Trophoblast cell (in vitro differentiated cells and primary cell): ENCODE measurements at regions not wholly inside any gene's neighbourhood (a gene's known extent, or its start where the extent isn't known, plus 50 kb on each side); places are given as distances from the start of the nearest gene placed in this dataset.

Experiments used
- DNase-seq, 2 donors: peaks; one replicate each; pipeline ENCODE4 v3.0.0-alpha.2; 2016
- H2AFZ ChIP-seq: 2 replicates; pipeline ENCODE4 v1.6.1; 2013; ENCODE audit warnings: low read length, moderate library complexity, mild to moderate bottlenecking; ENCODE audit not compliant: insufficient read depth, poor library complexity
- H2AK5ac ChIP-seq: 2 replicates; pipeline ENCODE4 v1.6.1; 2013; ENCODE audit warnings: mild to moderate bottlenecking, low read length
- H2BK120ac ChIP-seq: 2 replicates; pipeline ENCODE4 v1.6.1; 2013; ENCODE audit warnings: low read length, mild to moderate bottlenecking, moderate library complexity; ENCODE audit not compliant: insufficient read depth, poor library complexity
- H2BK12ac ChIP-seq: 2 replicates; pipeline ENCODE4 v1.6.1; 2013; ENCODE audit warnings: mild to moderate bottlenecking, low read length, moderate library complexity
- H2BK5ac ChIP-seq: 2 replicates; pipeline ENCODE4 v1.6.1; 2013; ENCODE audit warnings: low read length, low read depth, moderate library complexity, mild to moderate bottlenecking; ENCODE audit not compliant: poor library complexity
- H3K14ac ChIP-seq: 2 replicates; pipeline ENCODE4 v1.6.1; 2013; ENCODE audit warnings: mild to moderate bottlenecking, low read length
- H3K18ac ChIP-seq: 2 replicates; pipeline ENCODE4 v1.6.1; 2013; ENCODE audit warnings: mild to moderate bottlenecking, low read length
- H3K23ac ChIP-seq: 2 replicates; pipeline ENCODE4 v1.6.1; 2013; ENCODE audit warnings: low read length
- H3K27ac ChIP-seq: 2 replicates; pipeline ENCODE4 v1.5.1; 2013; ENCODE audit warnings: low read depth, mild to moderate bottlenecking, inconsistent platforms, low read length, moderate library complexity
- H3K27me3 ChIP-seq: 2 replicates; pipeline ENCODE4 v1.6.1; 2013; ENCODE audit warnings: inconsistent platforms, mild to moderate bottlenecking, low read length, moderate library complexity; ENCODE audit not compliant: insufficient read depth
- H3K36me3 ChIP-seq, 2 experiments: 1 replicate in 1 of 2; 2 replicates in 1 of 2; pipeline ENCODE4 v1.6.1; 2013; ENCODE audit warnings: low read length in 2 of 2, mild to moderate bottlenecking in 2 of 2, moderate library complexity in 1 of 2; ENCODE audit not compliant: insufficient read depth in 2 of 2, control insufficient read depth in 1 of 2
- H3K4ac ChIP-seq: 2 replicates; pipeline ENCODE4 v1.6.1; 2013; ENCODE audit warnings: low read depth, mild to moderate bottlenecking, low read length, moderate library complexity
- H3K4me1 ChIP-seq, 2 experiments: 1 replicate in 1 of 2; 2 replicates in 1 of 2; pipeline ENCODE4 v1.6.1; 2013; ENCODE audit warnings: low read length in 2 of 2, mild to moderate bottlenecking in 2 of 2, moderate library complexity in 1 of 2; ENCODE audit not compliant: insufficient read depth in 2 of 2, control insufficient read depth in 1 of 2
- H3K4me2 ChIP-seq: 2 replicates; pipeline ENCODE4 v1.6.1; 2013; ENCODE audit warnings: inconsistent platforms, mild to moderate bottlenecking, low read length, moderate library complexity
- H3K4me3 ChIP-seq: 2 replicates; pipeline ENCODE4 v1.5.1; 2013; ENCODE audit warnings: mild to moderate bottlenecking, low read depth, low read length, inconsistent platforms
- H3K79me1 ChIP-seq: one replicate; pipeline ENCODE4 v1.6.1; 2013; ENCODE audit warnings: low read length
- H3K79me2 ChIP-seq: 2 replicates; pipeline ENCODE4 v1.6.1; 2013; ENCODE audit warnings: low read length, mild to moderate bottlenecking; ENCODE audit not compliant: control insufficient read depth, insufficient read depth, poor library complexity
- H3K9ac ChIP-seq: 2 replicates; pipeline ENCODE4 v1.6.1; 2013; ENCODE audit warnings: mild to moderate bottlenecking, low read length
- H3K9me3 ChIP-seq: 2 replicates; pipeline ENCODE4 v1.6.1; 2013; ENCODE audit warnings: low read depth, mild to moderate bottlenecking, control low read depth, inconsistent platforms, low read length; ENCODE audit not compliant: insufficient read depth
- H4K12ac ChIP-seq: 2 replicates; pipeline ENCODE4 v1.6.1; 2013; ENCODE audit warnings: low read depth, mild to moderate bottlenecking, low read length, moderate library complexity
- H4K8ac ChIP-seq: 2 replicates; pipeline ENCODE4 v1.6.1; 2013; ENCODE audit warnings: low read depth, mild to moderate bottlenecking, low read length, moderate library complexity
- H4K91ac ChIP-seq: one replicate; pipeline ENCODE4 v1.6.1; 2013; ENCODE audit warnings: low read depth, mild to moderate bottlenecking, low read length, moderate library complexity
- WGBS: extraction: QIAGEN DNeasy Blood & Tissue Kit; methylation state at CpG from one replicate; pipeline ENCODE4 v1.1.7; 2013; ENCODE audit warnings: missing lambda C conversion rate; ENCODE audit not compliant: insufficient read length, insufficient coverage; ENCODE audit errors: extremely low coverage; 5-methylcytosine and 5-hydroxymethylcytosine counted together

DNA sequence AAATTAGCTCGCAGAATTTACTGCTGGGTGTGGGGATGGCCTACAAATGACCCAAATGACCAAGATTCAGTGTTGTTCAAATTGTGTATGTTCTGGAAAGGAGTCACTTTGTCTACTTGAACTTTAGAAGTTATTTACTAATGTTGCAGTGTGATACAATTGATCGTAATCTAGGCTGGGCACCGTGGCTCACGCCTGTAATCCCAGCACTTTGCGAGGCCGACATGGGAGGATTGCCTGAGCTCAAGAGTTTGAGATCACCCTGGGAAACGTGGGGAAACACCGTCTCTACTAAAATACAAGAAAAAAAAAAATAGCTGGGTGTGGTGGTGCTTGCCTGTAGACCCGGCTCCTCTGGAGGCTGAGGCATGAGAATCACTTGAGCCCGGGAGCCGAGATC, 57.6 kb upstream of the TMPRSS2 start:
- no CpG with 5 or more reads among the region's 11 CpGs for WGBS
- no peaks in the 10 kb centered on the region for H3K79me1 ChIP-seq

DNA sequence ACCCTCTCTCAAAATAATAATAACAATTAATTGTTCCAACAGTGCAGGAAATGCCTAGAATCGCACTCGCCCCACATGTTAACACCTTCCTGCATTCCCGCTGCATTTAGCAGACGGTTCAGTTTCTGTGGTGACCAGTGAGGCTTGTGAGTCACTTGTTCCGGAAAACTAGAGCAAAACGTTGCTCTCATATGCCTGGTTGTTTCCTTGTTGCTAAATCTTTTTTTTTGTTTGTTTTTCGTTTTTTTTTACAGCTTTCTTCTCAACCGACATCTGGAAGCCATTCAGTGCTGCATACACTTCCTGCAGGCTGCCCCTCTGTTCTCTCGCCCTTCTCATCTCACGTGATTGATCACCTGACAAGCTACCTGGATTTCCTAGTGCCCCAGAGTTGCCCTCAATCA, 56.9 kb upstream of the TMPRSS2 start:
- no peak overlapping the region for H3K27ac ChIP-seq
- no peak overlapping the region for H2BK12ac ChIP-seq
- no peak overlapping the region for H3K9ac ChIP-seq
- H3K4me3 ChIP-seq = no peak overlapping the region
- no peaks in the 10 kb centered on the region for H3K79me1 ChIP-seq
- no peak overlapping the region for H4K91ac ChIP-seq
- H4K12ac ChIP-seq = no peak overlapping the region
- no peak overlapping the region for H4K8ac ChIP-seq
- H3K4me1 ChIP-seq = no peaks in the 10 kb centered on the region
- no peaks in the 10 kb centered on the region for H3K79me2 ChIP-seq
- H3K18ac ChIP-seq = no peak overlapping the region
- DNase-seq = peak in 1 of 2 donors; percentile 33
- no peak overlapping the region for H3K4ac ChIP-seq
- H3K36me3 ChIP-seq = no peaks in the 10 kb centered on the region
- no CpG with 5 or more reads among the region's 10 CpGs for WGBS
- no peak overlapping the region for H3K4me2 ChIP-seq
- no peaks in the 10 kb centered on the region for H3K27me3 ChIP-seq
- H3K14ac ChIP-seq = no peak overlapping the region
- H3K23ac ChIP-seq = no peak overlapping the region
- peaks cover 2% of the 10 kb centered on the region for H3K9me3 ChIP-seq
- H2BK5ac ChIP-seq = no peak overlapping the region
- no peak overlapping the region for H2AK5ac ChIP-seq
- H2BK120ac ChIP-seq = no peak overlapping the region
- no peak overlapping the region for H2AFZ ChIP-seq

More for the DNA sequence above, 57.6 kb upstream of the TMPRSS2 start:
- DNase-seq = no peak
- Histone ChIP-seq H3K18ac (no peak overlapping the region), H2AK5ac (no peak overlapping the region), H2BK120ac (no peak overlapping the region), H3K23ac (no peak overlapping the region), H3K9ac (no peak overlapping the region), H3K27me3 (no peaks in the 10 kb centered on the region), H4K12ac (no peak overlapping the region), H2BK5ac (no peak overlapping the region), H3K4me1 (no peaks in the 10 kb centered on the region), H3K36me3 (no peaks in the 10 kb centered on the region), H3K4ac (no peak overlapping the region), H4K91ac (no peak overlapping the region), H3K4me2 (no peak overlapping the region), H2AFZ (no peak overlapping the region), H3K4me3 (no peak overlapping the region), H2BK12ac (no peak overlapping the region), H3K79me2 (no peaks in the 10 kb centered on the region), H4K8ac (no peak overlapping the region), H3K14ac (no peak overlapping the region), H3K9me3 (peaks cover 2% of the 10 kb centered on the region), H3K27ac (no peak overlapping the region)

GRCh38 chr21:41562101-41563000, 54.4 kb upstream of the TMPRSS2 start:
- Histone ChIP-seq H3K27ac (no peak overlapping the region), H3K14ac (no peak overlapping the region), H3K27me3 (no peaks in the 10 kb centered on the region), H3K4ac (no peak overlapping the region), H3K36me3 (no peaks in the 10 kb centered on the region), H4K8ac (no peak overlapping the region), H4K12ac (no peak overlapping the region), H2AFZ (no peak overlapping the region), H3K4me1 (no peaks in the 10 kb centered on the region), H3K4me3 (no peak overlapping the region), H3K9ac (no peak overlapping the region), H2BK5ac (no peak overlapping the region), H3K9me3 (no peaks in the 10 kb centered on the region), H2AK5ac (no peak overlapping the region), H3K18ac (no peak overlapping the region), H3K4me2 (no peak overlapping the region), H2BK120ac (no peak overlapping the region), H3K79me2 (no peaks in the 10 kb centered on the region), H2BK12ac (no peak overlapping the region), H4K91ac (no peak overlapping the region), H3K79me1 (no peaks in the 10 kb centered on the region), H3K23ac (no peak overlapping the region)
- WGBS = no CpG with 5 or more reads among the region's 26 CpGs
- no peak for DNase-seq

DNA sequence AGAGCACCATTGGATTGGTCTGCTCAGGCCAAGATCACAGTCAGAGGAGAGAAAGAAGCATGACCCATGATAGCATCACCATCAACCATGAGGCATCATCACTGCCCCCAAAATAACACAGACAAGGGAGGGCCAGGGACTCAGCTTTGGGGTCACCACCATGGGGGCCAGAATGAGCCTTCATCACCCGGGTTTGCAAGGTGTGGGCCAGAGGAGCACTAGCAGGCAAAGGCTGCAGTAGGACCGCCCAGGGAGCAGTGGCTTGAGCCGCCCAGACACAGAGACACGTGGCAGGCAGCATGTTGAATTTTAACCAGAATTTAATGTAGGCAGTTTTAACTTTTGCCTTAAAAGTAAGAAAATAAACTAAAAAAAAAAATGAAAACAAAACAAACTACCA, 53.7 kb upstream of the TMPRSS2 start:
- no CpG with 5 or more reads among the region's 4 CpGs for WGBS
- Histone ChIP-seq H3K27me3 (no peaks in the 10 kb centered on the region), H3K4me2 (no peak overlapping the region), H2BK12ac (no peak overlapping the region), H3K4me1 (no peaks in the 10 kb centered on the region), H2BK120ac (no peak overlapping the region), H3K4ac (no peak overlapping the region), H3K23ac (no peak overlapping the region), H3K18ac (no peak overlapping the region), H3K9me3 (no peaks in the 10 kb centered on the region), H3K79me1 (no peaks in the 10 kb centered on the region), H3K79me2 (no peaks in the 10 kb centered on the region), H2AK5ac (no peak overlapping the region), H4K8ac (no peak overlapping the region), H2AFZ (no peak overlapping the region), H4K91ac (no peak overlapping the region), H3K36me3 (no peaks in the 10 kb centered on the region), H3K14ac (no peak overlapping the region), H4K12ac (no peak overlapping the region), H3K27ac (no peak overlapping the region), H3K4me3 (no peak overlapping the region), H2BK5ac (no peak overlapping the region), H3K9ac (no peak overlapping the region)
- no peak for DNase-seq
